ENCODE measurements at regions not wholly inside any gene's neighbourhood (a gene's known extent, or its start where the extent isn't known, plus 50 kb on each side); places are given as distances from the start of the nearest gene placed in this dataset.

GRCh38 chr5:4083591-4084337 lies 488.1 kb downstream of the IRX1 start:
- DNase-seq, result no peak

- no peak for DNase-seq
These were observed 490.4 kb downstream of the IRX1 start for GRCh38 chr5:4086081-4086480.

- no peak for DNase-seq
These were observed 491.5 kb downstream of the IRX1 start for GRCh38 chr5:4087110-4087509.

- no peak for DNase-seq
These were observed 493.5 kb downstream of the IRX1 start for GRCh38 chr5:4089087-4089486.

- no peak for DNase-seq
These were observed 497.6 kb downstream of the IRX1 start for GRCh38 chr5:4093236-4093635.

- DNase-seq, result no peak
These were observed 498.3 kb downstream of the IRX1 start for GRCh38 chr5:4093970-4094369.

GRCh38 chr5:4095918-4096630 lies 500.4 kb downstream of the IRX1 start:
- DNase-seq, result no peak

GRCh38 chr5:4097199-4097598 lies 501.6 kb downstream of the IRX1 start:
- no peak for DNase-seq

GRCh38 chr5:4098226-4098625 lies 502.6 kb downstream of the IRX1 start:
- no peak for DNase-seq

- DNase-seq, result peak; percentile 42
These were observed 503.8 kb downstream of the IRX1 start for GRCh38 chr5:4099386-4099785.

- no peak for DNase-seq
These were observed 505.1 kb downstream of the IRX1 start for GRCh38 chr5:4100739-4101138.

GRCh38 chr5:4101189-4101588 lies 505.6 kb downstream of the IRX1 start:
- no peak for DNase-seq

- DNase-seq, result no peak
These were observed 509.4 kb downstream of the IRX1 start for GRCh38 chr5:4104831-4105597.

- no peak for DNase-seq
These were observed 513.1 kb downstream of the IRX1 start for GRCh38 chr5:4108690-4109089.

GRCh38 chr5:4113426-4113825 lies 517.8 kb downstream of the IRX1 start:
- DNase-seq, result no peak

GRCh38 chr5:4113905-4114304 lies 518.3 kb downstream of the IRX1 start:
- no peak for DNase-seq

- no peak for DNase-seq
These were observed 518.8 kb downstream of the IRX1 start for GRCh38 chr5:4114452-4114851.

- DNase-seq, result no peak
These were observed 521.2 kb downstream of the IRX1 start for GRCh38 chr5:4116834-4117233.

GRCh38 chr5:4124221-4124970 lies 528.8 kb downstream of the IRX1 start:
- DNase-seq, result no peak

- DNase-seq, result no peak
These were observed 533.4 kb downstream of the IRX1 start for GRCh38 chr5:4128994-4129393.

GRCh38 chr5:4129523-4129922 lies 533.9 kb downstream of the IRX1 start:
- DNase-seq, result no peak

GRCh38 chr5:4130819-4131218 lies 535.2 kb downstream of the IRX1 start:
- DNase-seq, result no peak

GRCh38 chr5:4137781-4138180 lies 542.1 kb downstream of the IRX1 start:
- no peak for DNase-seq

Data from left hindlimb (tissue), 1 donor.